GM19023 (cell line): ENCODE measurements at regions not wholly inside any gene's neighbourhood (a gene's known extent, or its start where the extent isn't known, plus 50 kb on each side); places are given as distances from the start of the nearest gene placed in this dataset.
"Not testable (repeated sequence)": the region's sequence is repeated elsewhere in the genome, so short reads cannot be mapped to it uniquely, and the experiment has no call there.

Experiments
- ATAC-seq: cut with Tn5 transposase; IDR thresholded peaks from one replicate; pipeline ENCODE4 v1.9.1; 2021; ENCODE audit warnings: mild to moderate bottlenecking, moderate library complexity; ENCODE audit not compliant: unreplicated experiment

GRCh38 chr1:228846952-228847351 lies 111.7 kb downstream of the RHOU start:
- no peak for ATAC-seq

DNA sequence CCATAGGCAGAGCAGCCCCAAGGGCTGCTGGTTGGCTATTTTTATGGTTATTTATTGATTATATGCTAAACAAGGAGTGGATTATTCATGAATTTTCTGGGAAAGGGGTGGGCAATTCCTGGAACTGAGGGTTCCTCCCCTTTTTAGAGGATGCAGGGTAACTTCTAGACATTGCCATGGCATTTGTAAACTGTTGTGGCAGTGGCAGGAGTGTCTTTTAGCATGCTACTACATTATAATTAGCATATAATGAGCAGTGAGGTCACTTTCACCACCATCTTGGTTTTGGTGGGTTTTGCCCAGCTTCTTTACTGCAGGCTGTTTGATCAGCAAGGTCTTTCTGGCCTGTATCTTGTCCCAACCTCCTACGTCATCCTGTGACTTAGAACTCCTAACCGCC lies 112.2 kb downstream of the RHOU start:
- not testable (repeated sequence) for ATAC-seq

DNA sequence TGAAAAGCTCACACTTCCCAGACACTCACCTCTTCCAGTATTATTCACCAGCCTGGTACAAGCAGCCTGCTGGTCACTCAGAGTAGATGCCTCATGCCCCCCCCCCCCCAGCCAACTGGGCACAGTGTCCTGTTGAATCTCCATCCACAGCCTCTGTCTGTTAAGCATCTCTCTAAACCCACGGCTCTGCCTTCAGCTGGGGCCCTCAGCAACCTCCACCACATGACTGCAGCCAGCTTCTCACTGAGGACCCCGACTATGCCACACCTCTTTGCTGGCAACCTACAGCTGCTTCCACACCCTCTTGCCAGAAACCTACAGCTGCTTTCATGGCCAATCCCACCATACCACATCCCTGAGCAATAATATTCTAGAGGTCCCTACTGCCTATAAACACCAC lies 113.1 kb downstream of the RHOU start:
- no peak for ATAC-seq

DNA sequence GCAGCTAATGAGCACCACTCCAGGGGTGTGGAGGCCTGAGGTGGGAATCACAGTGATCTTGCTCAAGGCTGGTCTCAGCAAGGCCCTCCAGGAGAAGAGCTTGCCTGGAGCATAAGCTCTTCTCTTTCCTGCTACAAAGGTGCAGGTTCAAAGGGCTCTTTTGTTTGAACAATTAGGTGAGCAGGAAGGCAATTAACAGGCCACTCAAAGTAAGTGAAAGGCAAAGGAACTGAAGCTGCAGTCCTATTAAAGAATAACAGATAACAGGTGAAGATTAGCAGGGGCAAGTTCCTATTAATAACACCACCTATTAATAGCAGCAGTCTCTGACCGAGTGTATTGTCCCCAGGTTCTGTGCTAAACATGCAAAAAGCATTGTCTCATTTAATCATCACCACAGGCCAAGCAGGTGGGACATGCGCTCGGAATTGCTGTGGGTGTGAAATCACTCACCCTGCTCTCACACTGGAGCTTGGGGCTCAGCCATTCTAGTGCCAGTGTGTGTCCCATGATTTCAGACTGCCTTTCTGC lies 113.8 kb downstream of the RHOU start:
- ATAC-seq = peak; percentile 82

DNA sequence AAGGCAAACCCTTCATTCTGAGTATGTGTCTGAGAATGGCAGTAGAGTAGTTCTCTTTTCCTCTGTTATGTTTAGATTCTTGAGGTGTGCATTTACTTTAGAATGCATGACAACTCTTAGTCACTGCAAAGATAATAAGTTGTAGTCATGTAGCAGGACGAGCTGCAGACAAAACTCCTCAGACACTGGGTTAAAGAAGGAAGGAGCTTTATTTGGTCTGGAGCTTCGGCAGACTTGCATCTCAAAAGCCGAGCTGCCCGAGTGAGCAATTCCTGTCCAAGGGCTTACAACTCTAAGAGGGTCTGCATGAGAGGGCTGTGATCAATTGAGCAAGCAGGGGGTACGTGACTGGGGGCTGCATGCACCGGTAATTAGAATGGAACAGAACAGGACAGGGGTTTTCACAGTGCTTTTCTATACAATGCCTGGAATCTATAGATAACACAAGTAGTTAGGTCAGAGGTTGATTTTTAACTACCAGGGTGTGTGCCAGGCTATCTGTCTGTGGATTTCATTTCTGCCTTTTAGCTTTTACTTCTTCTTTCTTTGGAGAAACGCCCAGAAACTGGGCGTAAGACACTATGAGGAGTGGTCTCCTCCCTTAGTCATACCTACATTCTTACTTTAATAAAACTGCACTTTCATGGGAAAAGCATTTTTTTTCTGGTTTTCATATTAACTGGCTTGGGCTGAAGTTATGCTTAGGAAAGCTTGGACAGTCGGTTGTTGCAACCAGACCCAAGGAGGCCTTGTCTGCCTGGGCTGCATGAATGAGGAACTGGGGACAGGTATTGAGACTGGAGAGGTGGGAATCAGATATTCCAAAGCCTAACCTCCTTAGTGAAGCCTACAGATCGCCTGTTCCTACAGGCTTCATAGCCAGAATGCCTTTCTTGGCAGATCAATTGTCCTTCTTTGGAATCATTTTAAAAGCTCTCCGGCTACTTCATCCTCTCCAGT lies 115.1 kb downstream of the RHOU start:
- ATAC-seq = no peak

- no peak for ATAC-seq
Observed at GRCh38 chr1:228851193-228851592, 115.9 kb downstream of the RHOU start.

GRCh38 chr1:228851618-228852017 lies 116.3 kb downstream of the RHOU start:
- ATAC-seq = no peak

DNA sequence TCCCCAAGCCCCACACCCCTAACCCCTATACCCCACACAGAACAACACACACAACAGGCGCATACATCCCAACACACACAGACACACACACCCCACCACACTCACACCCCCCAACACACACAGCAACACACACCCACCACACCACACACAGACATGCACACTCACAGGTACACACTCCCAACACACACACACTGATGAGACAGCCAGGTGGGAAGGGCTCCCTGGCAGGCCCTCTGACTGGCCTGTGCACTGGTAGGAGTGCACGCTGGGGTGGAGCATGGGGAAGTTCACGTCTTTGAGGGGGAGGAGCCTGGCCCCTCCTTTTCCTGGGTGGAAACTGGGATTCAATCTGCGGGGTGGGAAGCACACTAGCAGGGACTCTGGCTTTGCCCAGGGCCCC lies 116.7 kb downstream of the RHOU start:
- no peak for ATAC-seq

- ATAC-seq = no peak
Observed at GRCh38 chr1:228852511-228853088, 117.3 kb downstream of the RHOU start.

GRCh38 chr1:228853191-228853590 lies 117.9 kb downstream of the RHOU start:
- ATAC-seq = no peak

DNA sequence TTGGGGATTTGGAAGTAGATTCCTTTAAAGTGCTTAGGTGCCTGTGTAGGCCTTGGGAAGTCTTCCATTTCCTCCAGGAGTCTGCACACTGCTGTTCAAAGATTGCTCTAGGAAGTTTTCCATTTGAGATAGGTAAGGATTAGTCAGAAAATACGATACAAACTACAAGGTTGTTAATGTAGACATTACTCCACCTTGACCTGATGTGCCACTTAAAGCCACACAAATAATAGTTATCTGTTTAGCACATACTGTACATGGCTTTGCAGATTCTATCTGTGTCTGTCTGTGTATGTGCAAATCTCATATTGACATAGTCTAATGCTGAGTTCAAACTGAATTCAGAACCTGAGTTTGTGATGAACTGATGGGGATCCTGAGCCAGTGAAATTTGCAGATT lies 118.4 kb downstream of the RHOU start:
- ATAC-seq = no peak

GRCh38 chr1:228854907-228855306 lies 119.6 kb downstream of the RHOU start:
- no peak for ATAC-seq

DNA sequence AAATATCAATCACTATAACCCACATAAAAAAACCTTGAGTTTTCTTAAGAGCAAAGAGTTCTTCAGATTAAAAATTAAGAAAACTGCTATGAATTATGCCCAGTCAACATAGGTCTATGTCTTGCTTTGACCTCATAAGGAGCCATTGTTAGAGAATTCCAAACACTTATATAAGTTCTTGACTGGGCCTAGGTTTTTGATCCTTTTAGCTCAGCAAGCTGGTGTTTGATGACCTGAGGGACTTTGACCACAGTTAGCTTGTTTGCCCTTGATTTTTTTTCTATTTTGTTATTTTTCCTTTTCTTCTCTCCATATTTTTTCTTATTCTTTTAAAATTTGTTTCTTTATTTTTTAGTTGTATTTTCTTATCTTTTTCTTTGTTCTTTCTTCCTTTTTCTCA lies 122.3 kb downstream of the RHOU start:
- ATAC-seq = no peak

DNA sequence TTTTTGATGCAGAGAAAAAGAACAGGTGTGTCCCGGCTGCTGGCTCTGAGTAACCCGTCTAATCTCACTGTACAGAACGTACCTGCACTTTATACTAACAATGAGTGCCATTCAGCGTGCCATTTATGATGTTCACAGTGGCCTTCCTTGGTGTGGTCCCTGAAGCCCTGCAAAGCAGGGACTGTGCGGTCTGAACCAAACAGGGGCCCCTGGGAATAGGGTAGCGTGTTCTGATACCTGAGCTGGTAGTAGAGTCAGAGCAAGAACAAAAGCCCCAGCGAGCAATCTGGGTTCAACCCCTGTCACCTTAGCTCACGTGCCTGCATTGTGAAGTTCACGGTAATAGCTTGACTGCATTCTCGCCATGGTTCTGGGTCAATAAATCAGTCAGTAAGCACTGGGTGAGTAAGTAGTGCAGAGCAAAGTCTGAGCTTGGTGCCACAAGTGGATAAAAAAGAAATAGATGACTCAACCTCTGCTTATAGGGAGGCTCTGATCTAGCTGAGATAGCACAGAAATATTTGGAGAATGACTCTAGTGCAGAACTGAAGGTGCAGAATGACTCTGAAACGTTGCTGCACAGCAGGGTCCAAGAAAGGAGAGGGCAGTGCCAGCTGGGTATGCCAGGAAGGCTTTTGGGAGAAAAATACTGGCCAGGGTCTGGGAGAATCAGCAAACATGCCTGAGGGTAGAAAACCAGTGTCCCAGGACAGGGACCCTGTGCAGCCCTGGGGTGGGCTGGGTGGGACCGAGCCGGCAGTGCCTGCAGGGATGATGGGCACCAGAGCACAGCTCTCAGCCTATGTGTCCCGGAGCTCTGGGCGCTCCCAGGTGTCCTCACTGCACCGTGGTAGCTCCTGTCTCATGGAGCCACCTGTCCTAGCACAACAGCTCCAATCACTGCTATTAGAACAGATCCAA lies 125.9 kb downstream of the RHOU start:
- peak; percentile 54 for ATAC-seq

DNA sequence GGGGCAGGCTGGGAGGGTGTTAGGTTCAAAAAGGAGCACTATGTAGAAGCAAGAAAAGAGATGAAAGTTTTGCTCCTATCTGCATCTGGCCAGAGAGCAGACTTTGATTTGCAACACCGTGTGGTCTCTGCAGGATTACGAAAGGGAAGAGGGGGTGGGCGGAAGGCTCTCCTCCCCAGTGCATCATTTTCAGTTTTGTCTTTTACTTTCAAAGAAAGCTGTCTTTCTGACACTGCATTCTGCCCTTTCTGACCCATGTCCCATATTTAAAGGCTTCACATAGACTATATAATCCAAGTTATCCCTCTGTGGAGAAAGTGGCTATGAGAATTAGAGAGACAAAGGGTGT lies 126.5 kb downstream of the RHOU start:
- ATAC-seq = peak; percentile 15

GRCh38 chr1:228862542-228863505 lies 127.5 kb downstream of the RHOU start:
- ATAC-seq = no peak

GRCh38 chr1:228863776-228864175 lies 128.5 kb downstream of the RHOU start:
- ATAC-seq = no peak

- ATAC-seq = no peak
Observed at GRCh38 chr1:228865627-228866330, 130.5 kb downstream of the RHOU start.

- ATAC-seq = no peak
Observed at GRCh38 chr1:228866468-228866867, 131.2 kb downstream of the RHOU start.
